ENCODE measurements at regions not wholly inside any gene's neighbourhood (a gene's known extent, or its start where the extent isn't known, plus 50 kb on each side); places are given as distances from the start of the nearest gene placed in this dataset.

GRCh38 chr6:51250317-51250716 lies 431.6 kb downstream of the TFAP2B start:
- DNase-seq (ENCODE audit: low spot score) = no peak

GRCh38 chr6:51257938-51258337 lies 439.3 kb downstream of the TFAP2B start:
- no peak for DNase-seq (ENCODE audit: low spot score)

- DNase-seq (ENCODE audit: low spot score) = no peak
Measured at GRCh38 chr6:51260003-51260402, 441.3 kb downstream of the TFAP2B start.

GRCh38 chr6:51261691-51262090 lies 443.0 kb downstream of the TFAP2B start:
- DNase-seq (ENCODE audit: low spot score) = no peak

- DNase-seq (ENCODE audit: low spot score) = no peak
Measured at GRCh38 chr6:51265426-51265825, 446.8 kb downstream of the TFAP2B start.

DNA sequence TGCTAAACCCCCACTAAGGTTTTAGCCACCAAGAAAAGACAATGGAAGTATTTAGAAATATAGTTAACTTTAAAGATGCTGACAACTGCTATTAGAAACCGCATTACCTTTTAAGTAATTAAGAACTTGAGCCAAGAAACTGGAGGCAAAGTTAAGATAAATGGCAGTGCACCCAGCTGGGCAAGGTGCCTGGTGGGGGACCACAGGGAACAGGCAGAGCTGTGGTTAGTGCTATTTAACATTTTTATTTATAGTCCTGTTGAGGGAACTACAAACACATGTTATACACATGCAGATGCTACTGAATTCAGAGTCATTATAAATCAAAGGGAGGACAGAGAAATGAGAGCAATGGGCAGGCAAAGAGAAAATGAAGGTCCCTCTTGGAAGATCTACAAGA lies 447.9 kb downstream of the TFAP2B start:
- no peak for DNase-seq (ENCODE audit: low spot score)

DNA sequence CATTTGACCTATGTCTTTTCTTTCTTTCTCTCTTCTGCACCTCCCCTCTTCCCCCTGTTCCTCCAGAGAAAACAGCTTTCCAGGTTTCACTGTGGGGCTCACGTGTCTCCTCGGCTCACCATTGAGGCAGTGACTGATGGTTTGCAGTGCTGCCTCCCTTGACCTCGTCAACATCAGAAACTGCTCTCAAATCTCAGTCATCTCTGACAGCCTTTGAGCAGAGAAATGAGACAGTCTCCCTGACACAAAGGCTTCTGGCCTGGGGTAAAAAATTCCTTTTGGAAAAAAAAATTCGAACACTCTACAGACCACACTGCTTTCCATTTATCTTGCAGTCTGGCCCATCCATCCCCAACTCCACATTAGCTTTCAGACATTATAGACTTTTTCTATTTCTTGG lies 450.0 kb downstream of the TFAP2B start:
- DNase-seq (ENCODE audit: low spot score) = no peak

- DNase-seq (ENCODE audit: low spot score) = no peak
Measured at GRCh38 chr6:51269876-51270275, 451.2 kb downstream of the TFAP2B start.

DNA sequence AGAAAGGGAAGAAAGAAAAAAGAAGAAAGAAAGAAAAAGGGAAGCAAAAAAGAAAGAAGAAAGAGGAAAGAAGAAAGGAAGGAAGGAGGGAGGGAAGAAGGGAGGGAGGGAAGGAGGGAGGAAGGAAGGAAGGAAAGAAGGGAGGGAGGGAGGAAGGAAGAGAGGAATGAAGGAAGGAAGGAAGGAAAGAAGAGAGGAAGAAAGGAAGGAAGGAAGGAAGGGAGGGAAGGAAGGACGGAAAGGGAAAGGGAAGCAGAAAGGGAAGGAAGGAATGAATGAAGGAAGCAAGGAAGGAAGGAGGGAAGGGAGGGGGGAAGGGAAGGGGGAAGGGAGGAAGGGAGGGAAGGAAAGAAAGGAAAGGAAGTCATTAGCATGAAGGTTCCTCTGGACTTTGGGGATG lies 452.9 kb downstream of the TFAP2B start:
- DNase-seq (ENCODE audit: low spot score) = no peak

DNA sequence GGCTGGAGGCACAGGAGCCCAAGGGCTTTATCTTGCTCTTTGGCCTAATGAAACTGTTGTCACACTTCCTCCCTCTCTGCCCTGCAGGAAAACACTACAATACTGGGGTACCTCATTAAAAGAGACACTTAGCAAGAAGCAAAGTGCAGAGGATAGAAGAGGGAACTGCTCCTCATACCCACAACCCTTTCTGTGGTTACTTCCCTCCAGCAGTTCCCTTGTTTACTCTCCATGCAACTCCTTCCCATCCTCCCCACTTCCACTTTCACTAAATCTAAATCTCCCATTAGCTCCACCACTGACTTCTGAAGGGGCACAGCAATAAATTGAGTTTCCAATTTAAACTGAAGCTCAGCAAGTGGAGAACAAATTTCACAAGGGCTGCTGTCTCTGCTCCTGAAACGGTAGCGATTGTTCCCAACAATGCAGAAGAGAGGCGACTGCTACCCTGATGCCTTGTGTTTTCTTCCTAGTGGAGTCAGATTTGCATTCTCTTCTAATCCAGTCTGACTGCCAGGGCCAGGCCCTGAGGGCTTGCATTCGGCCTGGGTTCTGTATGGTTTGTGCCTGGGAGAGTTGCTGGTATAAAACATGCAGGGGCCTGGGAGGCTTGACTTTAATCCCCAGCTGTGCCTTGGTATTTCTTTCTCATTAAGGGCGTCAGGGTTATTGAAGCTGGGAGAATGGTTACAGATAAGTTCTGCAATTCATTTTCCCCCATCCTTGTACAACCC lies 454.7 kb downstream of the TFAP2B start:
- no peak for DNase-seq (ENCODE audit: low spot score)

DNA sequence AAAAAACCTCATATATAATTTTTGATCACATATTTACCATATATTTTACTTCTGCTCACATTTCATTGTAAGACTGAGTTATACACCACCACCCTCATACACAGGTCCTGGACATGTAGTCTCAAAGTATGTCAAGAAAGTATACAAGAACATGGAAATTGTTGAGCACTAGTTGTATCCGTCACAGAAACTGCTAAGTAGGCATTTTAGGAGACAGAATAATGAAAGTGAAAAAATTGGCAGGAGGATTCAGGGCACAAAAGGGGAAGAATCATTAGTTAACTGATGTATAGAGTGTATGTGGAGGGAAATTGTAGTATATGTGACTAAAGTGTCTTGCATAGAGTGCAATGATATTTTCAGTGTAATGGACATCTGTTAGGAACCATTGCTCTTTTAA lies 458.8 kb downstream of the TFAP2B start:
- no peak for DNase-seq (ENCODE audit: low spot score)

DNA sequence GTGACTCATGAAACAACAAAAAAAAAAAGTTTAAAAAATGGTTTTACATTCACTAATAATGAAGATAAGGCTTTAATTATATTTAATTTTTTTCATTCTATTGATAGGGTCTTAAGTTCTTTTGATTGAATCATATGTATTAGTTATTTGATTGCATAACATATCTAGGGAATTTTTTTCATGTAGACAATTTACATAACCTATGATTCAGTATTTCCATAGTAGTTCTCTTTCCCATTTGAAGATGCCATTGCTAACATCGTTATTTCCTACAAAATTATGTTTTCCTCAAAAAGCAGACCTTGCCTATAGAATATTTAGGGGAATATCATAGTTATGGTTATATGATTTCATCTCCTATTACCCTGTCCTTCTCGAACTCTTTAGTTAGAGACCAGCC lies 463.4 kb downstream of the TFAP2B start:
- DNase-seq (ENCODE audit: low spot score) = no peak

GRCh38 chr6:51283723-51284355 lies 465.2 kb downstream of the TFAP2B start:
- DNase-seq (ENCODE audit: low spot score) = no peak

GRCh38 chr6:51285876-51286275 lies 467.2 kb downstream of the TFAP2B start:
- no peak for DNase-seq (ENCODE audit: low spot score)

DNA sequence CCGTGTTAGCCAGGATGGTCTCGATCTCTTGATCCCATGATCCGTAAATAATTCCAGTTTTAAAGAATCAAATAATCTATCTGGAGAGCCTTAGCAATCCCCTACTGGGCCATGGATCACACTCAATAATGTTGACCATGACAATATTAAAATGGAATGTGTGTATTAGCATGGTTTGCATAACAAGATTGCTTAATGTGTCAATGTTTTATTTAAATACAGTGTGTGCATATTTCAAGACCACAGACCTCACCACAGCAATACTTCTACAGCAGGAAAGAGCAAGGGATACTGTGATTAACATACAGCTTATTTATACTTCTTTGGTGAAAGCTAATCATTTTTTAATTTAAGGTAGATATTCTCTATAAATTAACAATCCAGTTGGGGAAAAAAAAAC lies 470.4 kb downstream of the TFAP2B start:
- DNase-seq (ENCODE audit: low spot score) = no peak

DNA sequence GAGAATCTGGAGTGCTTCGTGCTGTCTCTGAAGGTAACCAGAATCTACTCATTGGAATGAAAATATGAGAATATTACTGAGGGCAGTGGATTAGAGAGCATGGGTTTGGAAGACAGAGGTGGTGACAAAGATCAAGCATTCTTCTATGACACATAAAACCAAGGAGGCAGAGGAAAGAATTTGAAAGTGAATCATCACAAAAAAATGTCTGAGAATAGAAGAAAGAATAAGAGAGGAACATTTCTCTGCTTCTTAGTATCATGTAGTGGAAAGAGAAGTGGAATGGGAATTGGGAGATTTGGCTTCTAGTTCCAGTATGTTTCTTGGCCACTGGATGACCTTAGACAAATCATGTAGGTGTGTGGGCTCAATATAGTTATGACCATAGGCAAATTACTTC lies 474.0 kb downstream of the TFAP2B start:
- DNase-seq (ENCODE audit: low spot score) = no peak

- no peak for DNase-seq (ENCODE audit: low spot score)
Measured at GRCh38 chr6:51299621-51300380, 481.1 kb downstream of the TFAP2B start.

DNA sequence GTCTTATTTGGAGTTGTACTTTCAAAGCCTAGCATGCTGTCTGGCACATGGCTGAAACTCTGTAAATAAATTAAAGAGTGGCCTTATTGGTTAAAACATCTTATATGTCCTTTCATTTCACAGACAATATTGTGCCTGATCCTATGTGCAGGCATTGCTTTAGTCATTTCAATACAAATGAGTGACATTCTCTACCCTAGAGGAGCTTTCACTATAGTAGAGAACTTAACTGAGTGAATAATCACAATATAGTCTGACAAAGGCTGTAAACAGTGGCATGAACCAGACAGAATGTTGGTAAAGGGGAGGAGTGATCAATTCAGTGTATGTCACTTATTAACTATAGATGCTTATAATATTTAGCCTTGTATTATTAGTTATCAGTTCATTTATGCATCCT lies 481.8 kb downstream of the TFAP2B start:
- no peak for DNase-seq (ENCODE audit: low spot score)

DNA sequence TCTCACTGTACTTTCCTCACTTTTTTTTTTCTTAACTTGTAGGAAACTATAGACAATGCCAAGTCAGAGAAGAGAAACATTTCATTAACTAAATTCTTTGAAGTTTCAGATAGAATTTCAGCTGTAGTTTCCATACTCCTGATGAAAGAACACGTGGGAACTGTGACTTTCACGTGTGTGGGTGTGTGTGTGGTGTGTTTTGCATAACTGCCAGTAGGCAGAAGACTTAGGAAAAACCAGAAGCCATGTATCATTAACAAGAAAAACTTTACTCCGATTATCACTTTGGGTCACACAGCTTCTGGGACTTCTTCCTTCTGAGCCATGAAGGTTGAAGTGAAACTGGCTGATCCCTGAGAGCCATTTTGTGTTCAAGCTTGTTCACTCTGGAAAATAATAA lies 483.3 kb downstream of the TFAP2B start:
- DNase-seq (ENCODE audit: low spot score) = no peak

DNA sequence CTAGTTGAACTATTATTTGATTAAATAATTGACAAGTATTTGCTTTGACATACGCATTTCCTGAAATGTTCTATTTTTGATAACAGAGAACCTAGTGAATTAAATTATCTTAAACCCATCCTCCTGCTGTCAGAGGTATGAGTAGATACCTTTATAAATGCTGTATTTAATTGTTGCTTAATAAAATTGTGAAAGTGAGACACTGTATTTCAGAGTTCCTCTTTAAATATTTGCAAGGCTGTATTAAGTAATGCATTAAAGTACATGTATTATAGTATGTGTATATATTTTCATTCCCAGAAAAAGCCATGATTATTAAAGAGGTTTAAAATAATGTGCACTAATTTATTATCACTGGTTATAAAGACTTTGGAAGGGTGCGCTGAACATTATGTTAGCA lies 483.8 kb downstream of the TFAP2B start:
- DNase-seq (ENCODE audit: low spot score) = no peak

DNA sequence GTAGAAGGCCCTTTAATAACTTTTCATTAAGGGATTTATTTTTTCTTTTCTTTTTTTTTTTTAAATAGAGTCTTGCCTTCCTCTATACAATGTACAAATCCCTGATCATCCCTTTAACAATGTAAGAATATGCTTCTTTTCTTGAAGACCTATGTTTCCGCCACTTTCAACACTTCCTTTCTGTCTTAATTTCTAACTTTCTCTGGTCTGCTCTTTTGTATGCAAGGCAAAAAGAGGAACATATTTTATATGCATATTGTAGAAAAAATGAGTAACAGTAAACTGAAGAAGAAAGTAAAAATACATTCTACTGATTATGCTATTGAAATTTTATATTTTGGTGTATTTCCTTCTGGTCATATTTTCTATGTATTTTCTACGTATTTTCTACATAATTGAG lies 484.7 kb downstream of the TFAP2B start:
- no peak for DNase-seq (ENCODE audit: low spot score)

DNA sequence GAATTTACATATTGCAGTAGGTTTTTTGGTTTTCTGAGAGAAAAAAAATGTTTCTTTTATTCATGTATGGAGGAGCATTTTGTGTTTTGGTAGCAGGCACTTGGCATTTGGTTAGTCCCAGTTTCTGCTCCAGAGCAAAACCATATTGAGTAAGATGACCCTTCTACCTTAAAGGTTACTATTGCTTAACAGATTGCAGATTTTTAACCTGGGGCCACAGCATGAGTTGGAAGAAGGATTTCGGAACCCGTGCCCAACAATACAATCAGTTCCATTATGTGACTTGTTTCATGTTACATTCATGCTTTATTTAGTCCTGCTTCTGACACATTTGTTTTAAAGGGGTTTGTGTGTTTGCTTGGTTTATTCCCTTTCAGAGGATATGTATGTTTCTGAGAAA lies 496.3 kb downstream of the TFAP2B start:
- DNase-seq (ENCODE audit: low spot score) = no peak

- DNase-seq (ENCODE audit: low spot score) = no peak
Measured at GRCh38 chr6:51318674-51319073, 500.0 kb downstream of the TFAP2B start.
